PC-3 (cell line): ENCODE measurements at regions not wholly inside any gene's neighbourhood (a gene's known extent, or its start where the extent isn't known, plus 50 kb on each side); places are given as distances from the start of the nearest gene placed in this dataset.

ENCODE experiments used
- CTCF ChIP-seq: fragments of 300-600 bp; sonication (generic); conservative IDR thresholded peaks from 2 replicates; pipeline ENCODE4 v1.5.1; 2017; ENCODE audit warnings: antibody characterized with exemption, low read depth, mild to moderate bottlenecking, low read length
- EZH2 ChIP-seq: fragments of 300-600 bp; sonication (generic); IDR thresholded peaks from one replicate; pipeline ENCODE4 v1.6.1; 2017; ENCODE audit warnings: antibody characterized with exemption, mild to moderate bottlenecking, low read length; ENCODE audit not compliant: unreplicated experiment

- TF ChIP-seq CTCF: no peak
- no peak for TF ChIP-seq EZH2
These were observed 196.0 kb downstream of the CDH7 start for GRCh38 chr18:65946777-65947176.
